ENCODE measurements at regions not wholly inside any gene's neighbourhood (a gene's known extent, or its start where the extent isn't known, plus 50 kb on each side); places are given as distances from the start of the nearest gene placed in this dataset.

DNA sequence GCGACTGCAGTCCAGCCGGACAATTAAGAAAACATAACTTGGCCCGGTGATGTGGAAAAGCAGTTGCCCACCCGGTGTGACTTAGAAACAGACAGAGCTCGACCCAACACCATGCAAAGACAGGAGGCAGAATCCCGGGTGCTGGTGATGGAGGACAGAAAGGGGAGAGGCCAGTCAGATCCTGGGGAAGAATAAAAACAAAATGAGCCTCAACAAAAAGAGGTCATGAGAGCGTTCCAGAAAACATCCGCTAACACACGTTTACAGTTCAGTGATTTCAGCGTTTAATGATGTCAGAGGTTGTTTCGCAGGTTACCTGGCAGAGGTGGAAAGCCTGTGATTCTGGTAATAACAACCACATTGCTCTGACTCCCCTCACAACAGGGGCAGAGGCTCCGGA, 111.9 kb downstream of the OSR1 start:
- ATAC-seq (no peak), DNase-seq (no peak)
- intact Hi-C loops (cut with DNase I): no loop called here
- H3K4me3 ChIP-seq: no peak overlapping the region
- 78 to 89% (median 88%) methylated on average over 12 of the region's 12 CpGs for WGBS, 4 donors
- H3K9me3 ChIP-seq: no peaks in the 10 kb centered on the region
- TF ChIP-seq POLR2A (IDR thresholded peaks at IDR 0.05): no peak
- TF ChIP-seq, protein P1, sequence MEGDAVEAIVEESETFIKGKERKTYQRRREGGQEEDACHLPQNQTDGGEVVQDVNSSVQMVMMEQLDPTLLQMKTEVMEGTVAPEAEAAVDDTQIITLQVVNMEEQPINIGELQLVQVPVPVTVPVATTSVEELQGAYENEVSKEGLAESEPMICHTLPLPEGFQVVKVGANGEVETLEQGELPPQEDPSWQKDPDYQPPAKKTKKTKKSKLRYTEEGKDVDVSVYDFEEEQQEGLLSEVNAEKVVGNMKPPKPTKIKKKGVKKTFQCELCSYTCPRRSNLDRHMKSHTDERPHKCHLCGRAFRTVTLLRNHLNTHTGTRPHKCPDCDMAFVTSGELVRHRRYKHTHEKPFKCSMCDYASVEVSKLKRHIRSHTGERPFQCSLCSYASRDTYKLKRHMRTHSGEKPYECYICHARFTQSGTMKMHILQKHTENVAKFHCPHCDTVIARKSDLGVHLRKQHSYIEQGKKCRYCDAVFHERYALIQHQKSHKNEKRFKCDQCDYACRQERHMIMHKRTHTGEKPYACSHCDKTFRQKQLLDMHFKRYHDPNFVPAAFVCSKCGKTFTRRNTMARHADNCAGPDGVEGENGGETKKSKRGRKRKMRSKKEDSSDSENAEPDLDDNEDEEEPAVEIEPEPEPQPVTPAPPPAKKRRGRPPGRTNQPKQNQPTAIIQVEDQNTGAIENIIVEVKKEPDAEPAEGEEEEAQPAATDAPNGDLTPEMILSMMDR (IDR thresholded peaks at IDR 0.05): no peak
- peaks cover 0 to 7% (median 0%) of the 10 kb centered on the region in 12 donors for H3K4me1 ChIP-seq
- no peak overlapping the region for H3K27ac ChIP-seq
- H3K27me3 ChIP-seq: no peaks in the 10 kb centered on the region
- no peaks in the 10 kb centered on the region for H3K36me3 ChIP-seq

DNA sequence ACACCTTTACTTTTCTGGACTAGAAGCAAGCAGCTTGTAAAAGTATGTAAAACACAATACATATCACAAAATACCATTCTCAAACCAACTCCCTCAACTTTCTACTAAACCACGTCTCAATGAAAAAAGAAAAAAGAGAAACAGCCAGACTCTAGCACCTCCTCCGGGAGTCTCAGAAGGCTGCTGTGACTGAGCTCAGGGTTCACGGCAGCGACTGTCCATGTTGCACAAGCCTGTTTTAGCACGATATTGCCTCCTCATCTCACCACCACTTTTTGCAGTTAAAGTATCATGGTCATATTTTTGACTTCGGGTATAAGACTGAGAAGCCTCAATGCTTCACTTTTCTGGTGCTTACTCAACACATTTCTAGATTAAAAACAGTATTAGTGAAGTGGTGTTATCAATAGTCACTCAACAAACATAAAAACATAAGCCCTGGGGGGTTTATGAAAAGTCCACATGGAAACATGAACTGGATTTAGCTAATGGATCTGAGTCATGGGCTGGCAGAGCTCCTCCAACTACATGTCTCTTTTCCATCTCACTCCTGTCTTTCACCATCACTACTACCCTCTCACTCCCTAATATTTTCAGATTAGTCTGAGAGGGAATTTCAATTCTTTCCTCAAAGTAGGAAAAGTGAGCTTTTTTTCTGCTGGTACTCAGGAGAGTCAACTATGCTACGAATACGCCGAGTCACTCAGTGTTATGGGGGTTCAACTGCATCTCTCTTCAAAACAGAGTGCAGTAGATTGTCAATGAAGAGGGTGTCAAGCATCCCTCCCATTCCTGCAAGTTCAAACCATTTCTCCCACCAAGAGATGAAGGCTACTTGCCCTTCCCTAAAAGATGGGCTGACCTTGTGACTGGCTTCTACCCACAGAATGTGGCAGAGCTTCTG, 113.7 kb downstream of the OSR1 start:
- ATAC-seq (no peak), DNase-seq (no peak)
- Histone ChIP-seq H3K4me3 (no peak overlapping the region), H3K27me3 (no peaks in the 10 kb centered on the region), H3K9me3 (no peaks in the 10 kb centered on the region), H3K27ac (no peak overlapping the region), H3K36me3 (no peaks in the 10 kb centered on the region), H3K4me1 (no peaks in the 10 kb centered on the region)
- intact Hi-C loops (cut with DNase I): no loop called here
- WGBS, 4 donors: 64 to 86% (median 80%) methylated on average over 9 of the region's 9 CpGs
- TF ChIP-seq POLR2A (IDR thresholded peaks at IDR 0.05): no peak
- TF ChIP-seq, protein P1 (IDR thresholded peaks at IDR 0.05): no peak

DNA sequence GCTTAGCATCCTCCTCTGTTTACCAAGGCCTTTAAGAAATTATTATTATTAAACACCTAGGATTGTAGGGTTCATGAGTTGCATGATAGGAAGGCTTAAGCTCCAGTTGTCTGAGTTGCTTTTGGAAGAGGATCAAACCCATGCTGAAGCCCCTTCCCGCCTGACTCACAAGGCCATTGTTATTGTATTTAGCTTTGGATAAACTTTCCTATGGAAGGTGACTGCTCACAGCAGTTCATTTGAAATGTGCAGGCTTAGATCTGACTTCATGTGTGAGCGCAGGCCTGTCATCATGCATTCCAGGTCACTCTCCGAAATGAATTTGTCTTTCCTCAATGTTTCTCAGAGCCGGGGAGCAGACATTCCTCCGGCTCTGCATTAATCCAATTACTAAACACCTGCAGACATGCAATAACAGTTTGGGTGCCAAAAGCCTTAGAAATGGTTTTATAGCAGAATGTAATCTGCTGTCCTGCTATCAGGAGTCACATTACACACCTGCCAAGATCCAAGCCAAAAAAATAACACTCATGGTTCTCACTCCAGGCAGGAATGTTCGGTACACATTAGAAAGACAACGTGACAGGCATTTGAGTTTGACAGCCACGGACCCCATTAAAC, 119.9 kb downstream of the OSR1 start:
- H3K4me1 ChIP-seq: no peaks in the 10 kb centered on the region
- TF ChIP-seq, protein P1 (IDR thresholded peaks at IDR 0.05): no peak
- no peak for TF ChIP-seq POLR2A (IDR thresholded peaks at IDR 0.05)
- intact Hi-C loops (cut with DNase I): no loop called here

DNA sequence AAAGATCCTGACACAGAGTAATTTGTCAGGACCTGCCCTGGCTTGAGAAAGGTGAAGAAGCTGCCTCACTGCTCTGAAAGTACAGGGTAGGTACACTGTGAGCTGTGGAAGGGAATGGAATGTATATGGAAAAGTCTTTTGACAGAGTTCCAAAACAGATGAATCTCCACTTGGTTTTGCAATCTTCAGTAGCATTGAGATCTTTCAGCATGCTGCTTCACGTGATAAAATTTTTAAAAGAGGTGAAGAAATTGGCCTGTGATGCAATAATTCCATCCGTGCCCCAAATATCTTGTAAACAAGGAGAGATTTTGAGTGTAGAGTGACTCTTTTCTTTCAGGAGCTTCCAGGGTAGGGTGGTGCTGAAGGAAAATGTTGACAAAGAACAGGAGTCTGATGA, 123.1 kb downstream of the OSR1 start:
- 44 to 64% (median 50%) methylated on average over 2 of the region's 2 CpGs for WGBS, 4 donors
- Histone ChIP-seq H3K4me3 (no peak overlapping the region), H3K36me3 (no peaks in the 10 kb centered on the region), H3K27me3 (no peaks in the 10 kb centered on the region), H3K4me1 (no peaks in the 10 kb centered on the region), H3K27ac (no peak overlapping the region), H3K9me3 (no peaks in the 10 kb centered on the region)
- intact Hi-C loops (cut with DNase I): no loop called here
- no peak for TF ChIP-seq POLR2A (IDR thresholded peaks at IDR 0.05)
- TF ChIP-seq, protein P1 (IDR thresholded peaks at IDR 0.05): no peak
- DNase-seq (no peak), ATAC-seq (no peak)

More for the DNA sequence above, 119.9 kb downstream of the OSR1 start:
- H3K27ac ChIP-seq: no peak overlapping the region
- no peak overlapping the region for H3K4me3 ChIP-seq
- DNase-seq (no peak), ATAC-seq (no peak)
- no peaks in the 10 kb centered on the region for H3K27me3 ChIP-seq
- H3K36me3 ChIP-seq: no peaks in the 10 kb centered on the region
- H3K9me3 ChIP-seq: no peaks in the 10 kb centered on the region
- 73 to 84% (median 76%) methylated on average over 8 of the region's 8 CpGs for WGBS, 4 donors

Data from heart left ventricle (tissue), 16 donors.